LNCAP (cell line): ENCODE measurements at regions not wholly inside any gene's neighbourhood (a gene's known extent, or its start where the extent isn't known, plus 50 kb on each side); places are given as distances from the start of the nearest gene placed in this dataset.

Source experiments
- CTCF ChIP-seq: fragments of 450-650 bp; IDR thresholded peaks from 2 replicates; pipeline ENCODE4 v1.5.1; 2017; ENCODE audit warnings: mild to moderate bottlenecking

GRCh38 chr2:147548451-147548850 lies 296.4 kb upstream of the ACVR2A start:
- TF ChIP-seq CTCF = no peak

- no peak for TF ChIP-seq CTCF
Observed at GRCh38 chr2:147547440-147547839, 297.4 kb upstream of the ACVR2A start.

- TF ChIP-seq CTCF = no peak
Observed at GRCh38 chr2:147546109-147546508, 298.7 kb upstream of the ACVR2A start.

- no peak for TF ChIP-seq CTCF
Observed at GRCh38 chr2:147543056-147543455, 301.8 kb upstream of the ACVR2A start.

GRCh38 chr2:147542351-147542750 lies 302.5 kb upstream of the ACVR2A start:
- TF ChIP-seq CTCF = no peak

GRCh38 chr2:147541314-147541713 lies 303.5 kb upstream of the ACVR2A start:
- no peak for TF ChIP-seq CTCF

GRCh38 chr2:147538821-147539220 lies 306.0 kb upstream of the ACVR2A start:
- TF ChIP-seq CTCF = no peak

GRCh38 chr2:147538088-147538487 lies 306.7 kb upstream of the ACVR2A start:
- TF ChIP-seq CTCF = no peak
